ENCODE measurements at regions not wholly inside any gene's neighbourhood (a gene's known extent, or its start where the extent isn't known, plus 50 kb on each side); places are given as distances from the start of the nearest gene placed in this dataset.

DNA sequence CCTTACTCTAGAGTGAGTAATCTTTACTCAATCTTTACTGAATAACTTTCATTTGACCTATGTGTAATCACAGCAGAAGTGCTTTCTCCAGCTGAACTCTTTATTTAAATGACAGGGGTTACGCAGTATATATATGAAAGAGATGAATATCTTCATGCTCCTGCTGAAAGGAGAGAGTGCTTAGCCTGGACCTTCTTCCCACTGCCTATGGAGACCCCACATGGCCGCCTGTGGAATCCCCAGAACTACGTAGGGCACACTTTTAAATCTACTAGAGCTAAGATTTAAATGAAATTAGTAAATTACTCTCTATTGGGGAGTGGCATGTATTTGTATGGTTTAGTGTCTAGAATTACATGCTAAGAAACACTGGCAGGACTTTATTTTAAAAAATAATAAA, 391.2 kb downstream of the ANKRD50 start:
- DNase-seq (ENCODE audit: low read depth, low spot score) = no peak

DNA sequence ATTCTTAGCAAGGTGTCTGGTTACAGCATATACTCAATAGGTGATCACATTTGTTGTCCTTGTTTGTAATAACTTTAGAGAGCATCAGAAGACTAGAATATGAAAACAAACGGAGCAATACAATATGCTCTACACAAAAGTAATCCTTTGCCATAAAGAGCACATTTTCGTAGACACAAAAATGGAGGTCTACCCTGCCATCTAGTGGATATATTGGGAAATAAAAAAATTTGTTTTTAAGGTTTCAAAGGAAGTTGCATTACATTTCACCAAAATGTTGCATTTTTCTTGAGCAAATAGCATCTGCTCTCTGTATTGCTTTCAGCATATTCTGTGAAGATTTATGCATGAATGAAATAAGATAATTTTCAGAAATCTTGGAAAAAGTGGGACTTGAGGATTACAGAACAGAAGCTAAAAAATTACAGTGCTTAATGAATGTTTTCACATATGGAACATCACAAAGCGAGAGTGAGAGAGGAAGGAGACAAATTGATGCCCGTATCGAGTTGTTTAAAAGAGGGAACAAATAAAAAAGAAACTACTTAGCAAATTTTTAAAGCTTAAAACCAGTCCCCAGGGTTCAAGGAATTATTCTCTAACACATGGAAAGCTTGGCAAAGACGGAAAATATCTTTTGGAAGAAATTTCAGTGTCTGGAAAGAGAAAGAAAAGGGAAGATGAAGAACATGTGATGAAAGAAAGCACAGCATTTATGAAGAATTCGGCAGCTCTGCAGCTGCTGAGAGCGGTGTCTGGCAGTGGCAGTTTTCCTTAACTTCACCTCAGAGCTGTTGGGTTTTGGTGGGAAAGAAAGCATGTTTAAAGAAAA, 390.1 kb downstream of the ANKRD50 start:
- no peak for DNase-seq (ENCODE audit: low read depth, low spot score)

DNA sequence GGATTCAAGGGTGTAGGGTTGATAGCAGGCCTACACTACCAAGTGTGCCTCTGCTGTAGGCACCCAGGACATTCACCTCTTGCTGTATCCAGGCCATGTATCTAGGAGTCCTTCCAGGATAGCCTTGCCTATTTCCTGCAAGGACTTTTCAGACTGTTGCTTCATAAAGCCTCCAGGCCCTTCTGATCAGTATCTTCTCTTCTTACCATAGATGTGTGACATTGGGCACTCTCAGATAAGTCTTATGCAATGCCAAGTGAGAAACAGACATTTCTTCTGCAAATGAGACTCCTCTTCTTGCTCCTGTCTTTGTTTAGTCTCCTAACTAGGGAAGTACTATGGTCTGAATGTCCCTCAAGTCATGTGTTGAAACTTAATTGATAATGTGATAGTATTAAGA, 386.8 kb downstream of the ANKRD50 start:
- DNase-seq (ENCODE audit: low read depth, low spot score) = no peak

DNA sequence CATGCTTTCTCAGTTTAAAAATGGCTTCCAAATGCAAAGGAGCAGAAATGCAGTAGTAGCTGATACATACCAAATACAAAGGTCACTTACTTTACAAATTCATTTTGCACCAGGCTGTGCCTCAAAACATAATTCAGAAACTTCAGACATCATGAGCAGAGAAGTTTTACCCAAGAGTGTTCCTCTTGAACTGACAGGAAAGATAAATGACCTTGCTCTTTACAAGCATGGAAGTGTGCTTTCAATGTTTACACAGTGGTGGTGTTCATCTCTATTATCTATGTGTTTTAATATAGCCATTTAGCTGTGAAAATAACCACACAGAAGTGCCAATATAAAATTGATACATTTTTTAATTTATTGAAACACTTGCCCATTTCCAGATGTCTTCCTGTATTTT, 383.4 kb downstream of the ANKRD50 start:
- no peak for DNase-seq (ENCODE audit: low read depth, low spot score)

DNA sequence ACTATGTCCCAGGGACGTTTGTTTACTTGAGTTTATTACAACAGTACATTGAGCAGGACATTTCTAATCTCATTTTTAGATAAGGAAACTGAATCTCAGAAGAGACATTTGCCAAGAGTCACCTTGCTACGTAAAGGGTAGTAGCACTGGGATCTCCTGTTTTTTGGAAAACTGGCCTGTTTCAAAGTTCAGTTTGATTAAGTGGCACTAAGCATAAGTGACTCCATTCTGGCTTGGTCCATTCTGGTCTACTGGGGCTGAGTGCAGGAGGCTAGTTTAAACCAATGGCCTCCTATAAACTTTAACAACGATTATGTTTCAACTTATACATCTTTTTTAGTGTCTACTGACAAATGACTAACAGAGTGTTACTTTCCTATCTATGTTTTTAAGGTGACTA, 382.5 kb downstream of the ANKRD50 start:
- no peak for DNase-seq (ENCODE audit: low read depth, low spot score)

DNA sequence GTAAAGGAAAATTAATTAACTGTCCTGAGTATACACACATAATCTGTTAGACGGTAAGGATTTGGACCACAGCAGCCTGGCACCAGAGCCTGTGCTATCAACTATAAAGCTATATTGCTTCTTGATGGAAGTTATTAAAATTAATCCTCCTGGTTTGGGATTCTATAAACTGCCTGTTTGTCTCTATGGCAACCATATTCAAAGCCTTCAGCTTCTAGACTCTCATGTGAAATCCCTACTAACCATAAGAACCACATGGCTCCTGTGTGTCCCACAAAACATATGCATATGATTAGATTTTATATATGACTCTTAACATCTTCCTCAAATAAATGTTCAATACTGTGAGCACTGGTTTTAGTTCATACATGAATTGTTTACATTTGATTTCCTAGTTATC, 380.8 kb downstream of the ANKRD50 start:
- no peak for DNase-seq (ENCODE audit: low read depth, low spot score)

DNA sequence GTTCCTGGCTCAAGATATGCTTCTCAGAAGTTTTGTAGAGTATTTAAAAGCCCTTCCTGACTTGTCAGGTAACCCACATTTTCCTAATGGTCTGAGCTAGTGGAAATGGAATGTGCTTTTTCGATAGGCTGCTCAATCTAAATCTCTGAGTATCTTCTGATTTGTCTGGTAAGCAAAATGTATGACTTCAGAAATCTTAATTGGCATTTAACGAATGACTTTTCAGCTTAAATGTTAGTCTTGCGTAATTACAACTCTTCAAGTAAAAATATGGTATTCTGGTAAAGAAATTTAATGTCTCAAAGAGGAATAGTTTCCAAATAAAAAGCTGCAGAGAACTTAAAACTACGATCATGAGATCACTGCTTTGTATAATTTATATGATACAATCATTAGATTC, 379.1 kb downstream of the ANKRD50 start:
- DNase-seq (ENCODE audit: low read depth, low spot score) = no peak

DNA sequence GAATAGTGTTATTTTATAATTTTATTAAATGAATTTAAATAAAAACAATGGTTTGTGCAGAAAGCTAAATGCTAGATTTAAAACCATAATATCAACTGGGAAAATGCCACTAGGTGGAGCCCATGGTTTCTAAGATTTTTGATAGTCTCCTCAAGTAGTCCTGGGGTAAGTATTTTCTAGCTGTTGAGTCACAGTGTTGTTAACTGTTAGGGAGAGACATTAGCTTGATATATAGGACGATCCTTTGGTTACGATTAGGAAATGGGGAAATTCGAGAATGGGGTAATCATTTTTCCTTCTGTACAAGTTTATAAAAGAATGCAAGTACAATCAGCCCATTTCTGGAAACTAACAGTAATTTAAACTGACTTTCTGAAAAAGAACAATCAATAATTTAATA, 378.4 kb downstream of the ANKRD50 start:
- DNase-seq (ENCODE audit: low read depth, low spot score) = no peak

DNA sequence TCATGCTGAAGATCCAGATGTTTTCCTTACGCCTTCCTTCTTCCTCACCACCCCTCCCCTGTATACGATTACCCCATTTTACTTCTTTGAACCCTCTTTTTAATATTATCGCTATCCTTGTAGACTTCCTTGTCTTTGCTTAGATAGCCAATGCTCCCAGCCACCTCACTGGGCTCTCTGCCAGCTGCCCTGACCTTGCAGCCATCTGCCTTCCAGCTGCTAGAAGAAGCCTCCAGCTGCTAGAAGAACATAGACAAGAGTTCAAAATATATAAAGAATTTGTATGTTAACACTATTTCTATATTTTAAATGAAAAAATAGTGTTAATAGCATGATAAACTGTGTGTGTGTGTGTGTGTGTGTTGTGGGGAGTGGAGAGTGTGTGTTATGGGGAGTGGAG, 374.7 kb downstream of the ANKRD50 start:
- DNase-seq (ENCODE audit: low read depth, low spot score) = no peak

DNA sequence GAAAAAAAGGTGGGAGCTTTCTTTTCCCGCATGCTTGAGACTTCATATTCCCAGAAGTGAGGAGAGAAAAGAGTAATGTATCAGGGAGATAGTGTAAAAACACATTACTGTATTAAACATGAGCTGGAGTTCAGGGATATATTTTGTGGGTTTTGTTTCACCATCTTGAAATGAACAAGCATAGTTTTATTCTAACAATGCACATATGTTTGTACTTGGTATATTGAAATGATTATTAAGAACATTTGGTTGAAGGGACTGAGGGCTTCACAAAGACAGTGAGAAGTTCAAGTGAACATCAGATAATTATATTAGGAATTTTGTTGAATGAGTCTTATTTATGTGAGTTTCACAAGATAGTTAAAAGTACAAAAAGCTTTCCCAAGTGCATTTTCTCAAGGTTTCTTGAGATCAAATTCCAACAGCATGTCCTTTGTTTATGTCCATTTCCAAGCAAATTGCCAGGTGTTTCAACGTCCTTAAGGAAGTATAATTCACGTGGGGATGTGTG, 368.8 kb downstream of the ANKRD50 start:
- DNase-seq (ENCODE audit: low read depth, low spot score) = no peak

DNA sequence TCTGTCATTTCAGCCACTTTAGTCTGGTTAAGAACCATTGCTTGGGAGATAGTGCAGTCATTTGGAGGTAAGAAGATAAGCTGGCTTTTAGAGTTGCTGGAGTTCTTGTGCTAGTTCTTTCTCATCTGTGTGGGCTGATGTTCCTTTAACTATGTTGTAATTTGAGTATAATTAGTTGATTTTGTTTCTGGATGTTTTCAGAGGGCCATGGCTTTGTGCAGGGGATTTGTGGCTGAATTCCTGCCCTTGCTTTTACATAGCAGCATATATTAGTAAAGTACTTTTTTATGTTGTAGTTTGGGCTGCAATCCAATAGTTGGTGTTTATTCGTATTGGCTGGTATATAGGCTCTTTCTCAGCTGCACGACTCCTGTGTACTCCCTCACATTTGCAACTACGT, 339.6 kb downstream of the ANKRD50 start:
- no peak for DNase-seq (ENCODE audit: low read depth, low spot score)

DNA sequence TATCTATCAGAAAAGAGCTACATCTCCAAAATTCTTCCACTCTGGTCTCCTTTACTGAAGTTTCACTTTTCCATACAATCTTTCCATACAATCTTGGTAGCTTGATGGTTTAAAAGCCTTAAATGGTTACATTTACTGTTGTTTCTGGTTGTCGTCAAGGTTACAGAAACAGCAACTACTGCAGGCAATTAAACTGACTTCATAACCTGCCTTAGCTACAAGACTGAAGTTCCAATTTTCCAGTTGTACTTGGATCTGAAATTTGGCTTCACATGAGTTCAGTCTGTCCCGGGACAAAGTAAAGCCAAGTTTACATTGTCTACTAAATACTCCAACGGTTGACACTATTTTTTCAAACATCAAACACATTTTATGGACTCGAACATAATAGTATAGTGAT, 326.4 kb downstream of the ANKRD50 start:
- no peak for DNase-seq (ENCODE audit: low read depth, low spot score)

DNA sequence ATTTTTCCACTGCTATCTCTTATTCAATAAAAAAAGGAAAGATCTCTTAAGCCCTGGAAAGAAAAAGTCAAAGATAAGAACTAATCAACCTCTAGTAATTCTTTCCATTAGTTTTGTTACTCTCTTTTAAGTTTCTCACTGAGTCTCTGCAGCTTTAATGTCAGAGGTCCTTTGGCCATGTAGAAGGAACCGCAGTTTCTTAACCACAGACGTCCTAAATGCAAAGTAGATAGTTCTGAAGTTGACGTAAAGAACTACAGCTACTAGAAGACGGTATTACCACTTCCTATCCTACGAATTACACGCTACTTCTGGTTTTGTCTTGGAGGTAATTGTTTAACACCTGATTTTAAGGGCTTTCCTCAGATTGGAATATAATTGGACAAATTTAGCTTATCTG, 325.9 kb downstream of the ANKRD50 start:
- DNase-seq (ENCODE audit: low read depth, low spot score) = no peak

DNA sequence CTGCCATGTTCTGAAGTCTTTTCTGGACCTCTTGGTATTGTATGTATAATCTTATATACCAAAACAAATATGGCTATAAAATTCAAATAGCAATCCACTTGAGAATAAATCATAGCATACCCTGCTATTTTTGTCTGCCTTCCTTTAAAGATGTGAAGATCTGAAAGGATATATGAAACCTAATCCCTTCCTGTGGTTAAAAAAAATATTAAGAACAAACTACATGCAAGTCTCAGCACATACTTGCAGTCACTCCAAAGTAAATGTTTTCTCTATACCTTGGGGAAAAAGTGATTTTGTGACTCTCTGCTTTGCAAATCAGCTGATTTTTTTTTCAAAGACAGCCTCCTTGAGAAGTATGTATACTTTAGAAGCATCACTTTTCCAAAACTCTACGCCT, 322.9 kb downstream of the ANKRD50 start:
- no peak for DNase-seq (ENCODE audit: low read depth, low spot score)

DNA sequence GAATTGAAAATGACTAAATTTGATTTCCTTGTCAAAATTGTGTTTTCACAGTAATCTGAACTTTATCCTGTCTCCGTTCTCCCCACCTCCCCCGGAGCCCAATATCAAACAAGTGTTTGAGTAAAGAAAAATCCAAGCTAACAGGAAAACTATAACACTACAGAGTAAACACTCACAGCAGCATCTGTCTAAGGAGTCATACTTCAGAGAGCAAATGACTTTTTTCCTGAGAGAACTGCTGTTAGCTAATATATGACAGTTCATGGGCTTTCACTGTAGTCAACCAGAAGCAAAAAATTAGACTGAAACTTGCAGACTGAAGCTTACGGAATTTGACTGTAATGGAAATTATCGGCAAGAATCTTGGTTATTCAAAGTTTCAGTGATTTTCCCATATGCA, 321.7 kb downstream of the ANKRD50 start:
- DNase-seq (ENCODE audit: low read depth, low spot score) = no peak

DNA sequence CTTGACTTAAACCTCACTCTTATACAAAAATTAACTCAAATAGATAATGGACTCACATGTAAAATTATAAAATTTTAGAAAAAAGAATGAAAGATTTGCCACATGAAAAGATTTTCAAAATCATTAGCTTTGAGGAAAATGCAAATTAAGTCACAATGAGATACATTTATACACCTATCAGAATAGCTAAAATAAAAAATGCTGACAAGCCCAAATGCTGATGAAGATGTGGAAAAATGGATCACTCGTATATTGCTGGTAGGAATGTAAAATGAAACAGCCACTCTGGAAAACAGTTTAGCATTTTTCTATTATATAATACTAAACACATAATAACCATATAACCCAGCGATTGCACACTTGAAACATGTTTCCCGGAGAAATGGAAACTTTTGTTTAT, 316.2 kb downstream of the ANKRD50 start:
- DNase-seq (ENCODE audit: low read depth, low spot score) = no peak

DNA sequence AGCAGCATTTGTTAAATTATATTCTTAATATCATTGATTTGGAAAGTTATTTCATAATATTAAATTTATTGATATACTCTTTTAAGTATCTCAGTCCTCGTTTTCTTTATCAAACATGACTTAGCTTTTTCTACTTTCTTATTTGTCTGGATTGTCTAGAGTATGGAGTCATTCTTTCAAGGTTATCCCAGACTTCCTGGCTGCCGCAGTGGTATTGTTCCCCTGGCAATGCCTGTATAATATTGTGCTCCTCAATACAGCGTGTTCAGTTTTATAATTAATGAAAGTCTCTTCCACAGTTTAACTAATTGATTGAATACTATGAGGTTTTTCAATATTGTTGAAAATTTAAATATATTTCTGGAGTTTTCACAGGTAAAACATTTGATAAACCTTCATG, 310.9 kb downstream of the ANKRD50 start:
- no peak for DNase-seq (ENCODE audit: low read depth, low spot score)

DNA sequence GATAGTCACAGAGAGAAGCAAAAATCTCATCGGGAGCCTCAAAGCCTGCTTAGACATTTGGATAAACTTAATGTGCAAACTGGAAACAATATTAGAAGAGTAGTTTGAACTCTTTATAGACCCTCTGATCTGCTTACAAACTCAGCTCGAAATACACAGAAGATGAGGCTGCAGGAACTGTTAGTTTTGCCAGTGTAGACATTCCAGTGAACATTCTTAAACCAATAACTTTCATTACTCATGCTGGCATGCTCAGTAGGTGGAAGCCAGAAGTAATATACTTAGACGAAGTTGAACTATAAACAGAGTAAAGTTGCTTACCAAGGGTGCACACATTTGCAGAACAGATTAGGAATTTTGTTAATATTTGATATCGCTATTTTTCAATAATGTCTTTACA, 303.5 kb downstream of the ANKRD50 start:
- DNase-seq (ENCODE audit: low read depth, low spot score) = no peak

DNA sequence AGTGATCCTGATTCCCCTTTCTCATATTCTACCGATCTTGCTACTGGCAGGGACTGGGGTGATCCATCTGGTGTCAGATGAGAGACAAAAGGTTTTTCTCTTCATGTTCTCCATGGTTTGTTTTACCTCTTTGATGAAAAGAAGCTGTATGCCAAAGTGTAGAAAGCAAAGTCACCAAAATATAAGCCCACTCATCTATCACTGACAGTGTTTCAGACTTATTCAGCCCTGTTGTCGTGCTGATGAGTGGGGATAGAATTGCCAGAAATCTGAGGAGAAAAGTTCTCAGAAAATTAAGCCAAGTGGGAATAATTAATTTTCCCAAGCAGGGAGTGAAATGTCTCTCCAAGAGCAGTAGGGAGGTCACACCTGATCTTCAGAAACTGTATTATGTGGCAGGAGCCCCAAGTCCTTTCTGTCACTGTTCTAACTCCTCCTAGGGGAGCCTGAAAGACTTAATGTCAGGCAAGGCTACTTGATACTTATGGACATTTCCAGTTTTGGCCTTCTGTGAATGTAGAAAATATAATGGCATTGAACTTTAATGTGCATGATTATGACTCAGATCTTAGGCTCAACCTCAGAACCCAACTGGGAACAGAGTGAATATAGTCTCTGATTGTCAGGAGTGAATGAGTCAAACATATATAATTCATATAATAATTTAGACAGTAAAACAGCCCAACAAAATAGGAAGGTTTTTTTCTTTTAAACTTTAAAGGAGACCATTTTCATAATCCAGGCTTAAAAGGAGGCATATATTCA, 298.1 kb downstream of the ANKRD50 start:
- DNase-seq (ENCODE audit: low read depth, low spot score) = no peak

DNA sequence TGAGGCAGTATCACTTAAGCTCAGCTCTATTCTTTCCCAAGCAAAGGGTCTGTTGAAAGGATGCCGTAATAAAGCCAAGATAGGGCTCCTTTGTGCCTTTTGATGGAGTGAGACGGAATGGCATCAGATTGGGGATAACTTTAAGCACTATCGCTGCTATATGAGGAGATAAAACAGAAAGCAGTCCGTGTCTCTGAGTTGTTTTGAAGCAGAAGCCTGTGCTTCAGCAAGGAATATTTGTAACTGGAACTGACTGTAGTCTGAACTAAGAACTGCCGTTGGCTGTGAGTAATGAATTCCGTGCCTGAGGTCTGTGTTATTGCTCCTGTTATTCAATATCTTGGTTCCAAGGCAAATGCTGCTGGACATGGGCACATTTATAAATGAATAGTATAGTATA, 297.4 kb downstream of the ANKRD50 start:
- DNase-seq (ENCODE audit: low read depth, low spot score) = no peak

DNA sequence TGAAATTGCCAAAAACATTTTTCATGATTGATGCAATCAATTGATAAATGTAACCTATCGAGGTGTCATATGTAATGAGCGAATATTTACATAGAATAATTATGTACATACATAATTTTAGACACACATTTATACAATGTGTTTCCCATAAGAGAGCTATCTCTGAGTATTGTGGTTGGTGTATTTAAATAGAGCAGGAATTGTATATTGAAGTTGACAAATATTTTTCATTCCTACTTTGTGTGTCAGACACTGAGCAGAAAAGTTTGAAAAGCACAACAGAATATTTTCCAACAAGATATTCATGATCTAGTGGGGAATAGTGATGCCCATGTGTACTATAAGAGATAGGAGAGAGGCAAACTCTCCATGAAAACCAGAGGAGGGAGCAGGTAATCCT, 295.2 kb downstream of the ANKRD50 start:
- DNase-seq (ENCODE audit: low read depth, low spot score) = no peak

DNA sequence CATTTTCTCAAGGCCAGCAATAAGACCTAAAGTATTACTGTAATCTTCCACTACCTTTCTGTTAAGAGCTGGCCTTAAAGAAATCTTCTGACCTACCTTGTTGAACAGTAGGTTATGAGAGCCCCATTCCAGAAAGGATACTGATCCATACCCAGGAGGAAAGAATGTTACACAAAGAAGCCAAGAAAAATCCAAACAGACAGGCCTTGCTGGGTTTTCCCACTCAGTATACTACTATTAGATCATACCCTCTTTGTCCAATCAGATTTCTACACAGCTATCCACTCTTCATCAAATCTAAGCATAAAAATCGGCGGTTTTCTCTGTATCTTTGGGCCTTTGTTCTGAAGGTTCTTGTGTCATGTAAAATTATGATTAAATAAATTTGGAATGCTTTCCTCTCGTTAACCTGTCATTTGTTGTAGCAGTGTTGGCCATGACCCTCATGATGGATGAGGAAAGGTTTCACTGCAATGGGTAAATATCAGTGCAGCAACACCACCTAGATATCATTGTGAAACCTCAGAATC, 292.3 kb downstream of the ANKRD50 start:
- no peak for DNase-seq (ENCODE audit: low read depth, low spot score)

DNA sequence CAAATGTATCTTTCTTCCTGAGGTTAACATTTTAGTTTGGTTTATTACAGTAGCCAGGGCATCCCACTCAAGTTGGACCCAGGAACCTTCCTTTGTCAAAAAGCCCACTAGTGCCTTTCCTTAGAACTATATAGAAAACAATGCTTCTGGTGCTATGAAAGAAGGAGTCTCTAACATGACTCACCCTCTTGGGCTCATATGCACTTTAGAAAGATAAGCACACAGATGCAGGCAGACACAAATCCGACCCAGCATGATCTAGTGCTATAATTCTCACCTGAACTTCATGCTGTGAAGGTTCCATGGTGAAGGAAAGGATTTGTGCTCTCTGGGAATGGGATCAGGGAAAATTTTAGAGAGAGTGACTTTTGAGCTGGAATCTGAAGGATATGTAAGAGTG, 289.4 kb downstream of the ANKRD50 start:
- DNase-seq (ENCODE audit: low read depth, low spot score) = no peak

Data from activated naive CD8-positive, alpha-beta T cell treated with anti-CD3 and anti-CD28 coated beads, Interleukin-2, amount 50 U/mL, for 16 hours (primary cell).